ENCODE measurements at regions not wholly inside any gene's neighbourhood (a gene's known extent, or its start where the extent isn't known, plus 50 kb on each side); places are given as distances from the start of the nearest gene placed in this dataset.
"Not testable (repeated sequence)": the region's sequence is repeated elsewhere in the genome, so short reads cannot be mapped to it uniquely, and the experiment has no call there.

GRCh38 chr10:120184547-120185337, 272.3 kb upstream of the PLPP4 start:
- no peak overlapping the region for H3K4me3 ChIP-seq (ENCODE audit: low read depth, low read length)
- TF ChIP-seq CTCF (IDR thresholded peaks at IDR 0.05; ENCODE audit: insufficient read depth, low read depth, low read length, missing control alignments) = no peak
- DNase-seq (ENCODE audit: low read depth) = no peak

- TF ChIP-seq CTCF (IDR thresholded peaks at IDR 0.05; ENCODE audit: insufficient read depth, low read depth, low read length, missing control alignments) = no peak
- no peak for DNase-seq (ENCODE audit: low read depth)
Observed at GRCh38 chr10:120186506-120186905, 270.5 kb upstream of the PLPP4 start.

GRCh38 chr10:120187168-120187567, 269.9 kb upstream of the PLPP4 start:
- H3K4me3 ChIP-seq (ENCODE audit: low read depth, low read length); DNase-seq (ENCODE audit: low read depth): not testable (repeated sequence)

More at GRCh38 chr10:120186506-120186905, 270.5 kb upstream of the PLPP4 start:
- H3K4me3 ChIP-seq (ENCODE audit: low read depth, low read length) = no peak overlapping the region

GRCh38 chr10:120188950-120189349, 268.1 kb upstream of the PLPP4 start:
- no peak for TF ChIP-seq CTCF (IDR thresholded peaks at IDR 0.05; ENCODE audit: insufficient read depth, low read depth, low read length, missing control alignments)
- no peak for DNase-seq (ENCODE audit: low read depth)

GRCh38 chr10:120195984-120196712, 260.9 kb upstream of the PLPP4 start:
- no peak overlapping the region for H3K4me3 ChIP-seq (ENCODE audit: low read depth, low read length)
- no peak for DNase-seq (ENCODE audit: low read depth)
- TF ChIP-seq CTCF (IDR thresholded peaks at IDR 0.05; ENCODE audit: insufficient read depth, low read depth, low read length, missing control alignments) = no peak

More at GRCh38 chr10:120188950-120189349, 268.1 kb upstream of the PLPP4 start:
- H3K4me3 ChIP-seq (ENCODE audit: low read depth, low read length) = no peak overlapping the region

- no peak for TF ChIP-seq CTCF (IDR thresholded peaks at IDR 0.05; ENCODE audit: insufficient read depth, low read depth, low read length, missing control alignments)
- DNase-seq (ENCODE audit: low read depth) = no peak
- H3K4me3 ChIP-seq (ENCODE audit: low read depth, low read length) = no peak overlapping the region
Observed at GRCh38 chr10:120204877-120205276, 252.2 kb upstream of the PLPP4 start.

- no peak for DNase-seq (ENCODE audit: low read depth)
- TF ChIP-seq CTCF (IDR thresholded peaks at IDR 0.05; ENCODE audit: insufficient read depth, low read depth, low read length, missing control alignments) = no peak
- no peak overlapping the region for H3K4me3 ChIP-seq (ENCODE audit: low read depth, low read length)
Observed at GRCh38 chr10:120205368-120206018, 251.5 kb upstream of the PLPP4 start.

Data from GM12865 (cell line).